ENCODE measurements at regions not wholly inside any gene's neighbourhood (a gene's known extent, or its start where the extent isn't known, plus 50 kb on each side); places are given as distances from the start of the nearest gene placed in this dataset.

DNA sequence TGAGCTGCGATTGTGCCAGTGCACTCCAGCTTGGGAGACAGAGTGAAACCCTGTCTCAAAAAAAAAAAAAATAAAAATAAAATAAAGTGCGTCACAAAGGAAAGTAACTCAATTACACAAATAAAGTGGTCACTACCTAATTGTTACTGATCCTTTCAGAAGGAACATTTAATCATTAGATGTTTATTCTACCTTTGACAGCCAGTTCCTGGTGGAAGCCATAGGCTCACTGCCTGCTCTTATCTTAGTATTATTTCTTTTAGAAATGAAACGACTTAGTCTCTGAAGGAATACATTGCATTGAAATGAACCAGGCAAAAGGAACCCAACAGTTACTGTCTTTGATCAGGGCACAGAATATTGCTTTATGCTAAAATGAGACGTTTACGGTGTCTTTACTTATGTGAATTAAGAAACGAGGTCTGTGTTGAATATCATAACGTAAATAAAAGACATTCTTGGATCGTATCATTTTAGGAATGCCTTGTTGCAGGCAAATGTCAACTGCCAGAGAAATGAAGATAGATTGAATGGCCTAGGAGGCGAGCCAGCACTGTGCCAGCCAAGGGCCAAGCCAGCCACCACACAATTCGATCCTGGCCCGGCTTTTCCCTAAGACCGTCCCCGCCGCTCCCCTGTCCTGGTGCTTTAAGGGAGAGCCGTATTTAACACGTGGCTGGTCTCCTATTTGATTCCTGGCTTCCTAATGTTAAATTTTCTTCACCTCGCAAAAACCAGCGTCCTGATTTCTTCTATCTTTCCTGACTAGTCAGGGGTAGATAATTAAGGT, 136.7 kb upstream of the GMDS start:
- no peak for DNase-seq (ENCODE audit: low read depth)
- no peak overlapping the region for H3K4me3 ChIP-seq (ENCODE audit: low read depth, low read length)
- in situ Hi-C loops (cut with HindIII; ENCODE audit: low sequenced_read_pairs) = no loop called here
- TF ChIP-seq, protein P1, sequence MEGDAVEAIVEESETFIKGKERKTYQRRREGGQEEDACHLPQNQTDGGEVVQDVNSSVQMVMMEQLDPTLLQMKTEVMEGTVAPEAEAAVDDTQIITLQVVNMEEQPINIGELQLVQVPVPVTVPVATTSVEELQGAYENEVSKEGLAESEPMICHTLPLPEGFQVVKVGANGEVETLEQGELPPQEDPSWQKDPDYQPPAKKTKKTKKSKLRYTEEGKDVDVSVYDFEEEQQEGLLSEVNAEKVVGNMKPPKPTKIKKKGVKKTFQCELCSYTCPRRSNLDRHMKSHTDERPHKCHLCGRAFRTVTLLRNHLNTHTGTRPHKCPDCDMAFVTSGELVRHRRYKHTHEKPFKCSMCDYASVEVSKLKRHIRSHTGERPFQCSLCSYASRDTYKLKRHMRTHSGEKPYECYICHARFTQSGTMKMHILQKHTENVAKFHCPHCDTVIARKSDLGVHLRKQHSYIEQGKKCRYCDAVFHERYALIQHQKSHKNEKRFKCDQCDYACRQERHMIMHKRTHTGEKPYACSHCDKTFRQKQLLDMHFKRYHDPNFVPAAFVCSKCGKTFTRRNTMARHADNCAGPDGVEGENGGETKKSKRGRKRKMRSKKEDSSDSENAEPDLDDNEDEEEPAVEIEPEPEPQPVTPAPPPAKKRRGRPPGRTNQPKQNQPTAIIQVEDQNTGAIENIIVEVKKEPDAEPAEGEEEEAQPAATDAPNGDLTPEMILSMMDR (IDR thresholded peaks at IDR 0.05; ENCODE audit: low read depth, low read length, missing control alignments) = no peak

GRCh38 chr6:2378891-2379652, 133.7 kb upstream of the GMDS start:
- H3K4me3 ChIP-seq (ENCODE audit: low read depth, low read length) = no peak overlapping the region
- in situ Hi-C loops (cut with HindIII; ENCODE audit: low sequenced_read_pairs) = no loop called here
- DNase-seq (ENCODE audit: low read depth) = no peak
- TF ChIP-seq, protein P1 (IDR thresholded peaks at IDR 0.05; ENCODE audit: low read depth, low read length, missing control alignments) = no peak

GRCh38 chr6:2378046-2378657, 132.7 kb upstream of the GMDS start:
- in situ Hi-C loops (cut with HindIII; ENCODE audit: low sequenced_read_pairs) = no loop called here
- no peak overlapping the region for H3K4me3 ChIP-seq (ENCODE audit: low read depth, low read length)
- no peak for DNase-seq (ENCODE audit: low read depth)
- TF ChIP-seq, protein P1 (IDR thresholded peaks at IDR 0.05; ENCODE audit: low read depth, low read length, missing control alignments) = no peak

GRCh38 chr6:2376429-2377355, 131.3 kb upstream of the GMDS start:
- H3K4me3 ChIP-seq (ENCODE audit: low read depth, low read length) = no peak overlapping the region
- TF ChIP-seq, protein P1 (IDR thresholded peaks at IDR 0.05; ENCODE audit: low read depth, low read length, missing control alignments) = no peak
- in situ Hi-C loops (cut with HindIII; ENCODE audit: low sequenced_read_pairs) = no loop called here
- peak; percentile 74 for DNase-seq (ENCODE audit: low read depth)

GRCh38 chr6:2375443-2375842, 130.0 kb upstream of the GMDS start:
- in situ Hi-C loops (cut with HindIII; ENCODE audit: low sequenced_read_pairs) = no loop called here
- TF ChIP-seq, protein P1 (IDR thresholded peaks at IDR 0.05; ENCODE audit: low read depth, low read length, missing control alignments) = no peak
- no peak for DNase-seq (ENCODE audit: low read depth)
- no peak overlapping the region for H3K4me3 ChIP-seq (ENCODE audit: low read depth, low read length)

GRCh38 chr6:2369606-2370005, 124.2 kb upstream of the GMDS start:
- TF ChIP-seq, protein P1 (IDR thresholded peaks at IDR 0.05; ENCODE audit: low read depth, low read length, missing control alignments) = no peak
- H3K4me3 ChIP-seq (ENCODE audit: low read depth, low read length) = no peak overlapping the region
- DNase-seq (ENCODE audit: low read depth) = no peak
- in situ Hi-C loops (cut with HindIII; ENCODE audit: low sequenced_read_pairs) = no loop called here

All from astrocyte of the cerebellum (primary cell).